OCI-LY7 (cell line): ENCODE measurements at regions not wholly inside any gene's neighbourhood (a gene's known extent, or its start where the extent isn't known, plus 50 kb on each side); places are given as distances from the start of the nearest gene placed in this dataset.

Source experiments
- BruUV-seq: library from RNA; stranded (reverse); fragments of 400-500 nt; replicated peaks from 2 replicates; lab custom pipeline; 2021; lab: Mats Ljungman, UMichigan
- CTCF ChIA-PET: fragments of 300-600 bp; sonication (Branson Sonifier 250); formaldehyde crosslinking; loops from one replicate; lab custom pipeline; 2022; ENCODE audit warnings: antibody characterized with exemption; ENCODE audit not compliant: unreplicated experiment; lab: Charles Lee
- POLR2A ChIA-PET: fragments of 300-600 bp; sonication (Branson Sonifier 250); formaldehyde crosslinking; loops from one replicate; lab custom pipeline; 2022; ENCODE audit warnings: antibody characterized with exemption; lab: Charles Lee
- DNase-seq: peaks from one replicate; pipeline ENCODE4 v3.0.0-alpha.2; 2015; ENCODE audit warnings: low spot score
- H2AFZ ChIP-seq: fragments of 200-600 bp; sonication (generic), shearing (Covaris generic); 2 replicates; pipeline ENCODE4 v1.6.1; 2014; ENCODE audit warnings: mild to moderate bottlenecking, antibody characterized with exemption, low read length, moderate library complexity
- H3K27ac ChIP-seq: fragments of 200-600 bp; sonication (generic); 2 replicates; pipeline ENCODE4 v1.5.1; 2014; ENCODE audit warnings: mixed run types, low read depth, mild to moderate bottlenecking, moderate library complexity, low read length, inconsistent platforms; ENCODE audit not compliant: poor library complexity, severe bottlenecking
- H3K36me3 ChIP-seq: fragments of 200-600 bp; sonication (generic); 2 replicates; pipeline ENCODE4 v1.6.1; 2014; ENCODE audit warnings: mild to moderate bottlenecking, antibody characterized with exemption, low read length, moderate library complexity, mixed read lengths; ENCODE audit not compliant: insufficient read depth
- H3K4me1 ChIP-seq: fragments of 200-600 bp; sonication (generic); 2 replicates; pipeline ENCODE4 v1.5.1; 2014; ENCODE audit warnings: mild to moderate bottlenecking, low read length; ENCODE audit not compliant: insufficient read depth, poor library complexity, severe bottlenecking
- H3K4me2 ChIP-seq: fragments of 200-600 bp; sonication (generic); 2 replicates; pipeline ENCODE4 v1.6.1; 2014; ENCODE audit warnings: mild to moderate bottlenecking, low read length
- H3K4me3 ChIP-seq: fragments of 200-600 bp; sonication (generic); 2 replicates; pipeline ENCODE4 v1.5.1; 2014; ENCODE audit warnings: mild to moderate bottlenecking, low read depth, low read length; ENCODE audit not compliant: poor library complexity, severe bottlenecking
- H3K79me2 ChIP-seq: fragments of 200-600 bp; sonication (generic); 2 replicates; pipeline ENCODE4 v1.6.1; 2016; ENCODE audit warnings: low read depth, mild to moderate bottlenecking, low read length, moderate library complexity, mixed read lengths; ENCODE audit not compliant: insufficient read depth
- H3K9me2 ChIP-seq: fragments of 200-600 bp; sonication (generic); 2 replicates; pipeline ENCODE4 v1.6.1; 2016; ENCODE audit warnings: mild to moderate bottlenecking, low read length, mixed read lengths; ENCODE audit not compliant: insufficient read depth
- H3K9me3 ChIP-seq: fragments of 200-600 bp; sonication (generic); 2 replicates; pipeline ENCODE4 v1.6.1; 2014; ENCODE audit warnings: mild to moderate bottlenecking, mixed run types, low read length, mixed read lengths
- H4K20me1 ChIP-seq: fragments of 200-600 bp; sonication (generic); 2 replicates; pipeline ENCODE4 v1.6.1; 2014; ENCODE audit warnings: mild to moderate bottlenecking, antibody characterized with exemption, low read length, moderate library complexity, mixed read lengths; ENCODE audit not compliant: insufficient read depth
- CTCF ChIP-seq: fragments of 200-600 bp; sonication (generic); conservative IDR thresholded peaks from 2 replicates; pipeline ENCODE4 v1.5.1; 2014; ENCODE audit warnings: mild to moderate bottlenecking, antibody characterized with exemption, low read length, moderate library complexity, mixed read lengths
- EZH2phosphoT487 ChIP-seq: fragments of 200-600 bp; sonication (generic); IDR thresholded peaks from 2 replicates; pipeline ENCODE4 v1.6.1; 2018; ENCODE audit warnings: low read depth, borderline replicate concordance, mild to moderate bottlenecking, mixed run types, antibody characterized with exemption, low read length, moderate library complexity, mixed read lengths
- intact Hi-C: fragments of 100-400 bp; cut with micrococcal nuclease; formaldehyde crosslinking; loops from one replicate; pipeline ENCODE4 v1.10.0; 2022; ENCODE audit not compliant: unreplicated experiment

- intact Hi-C loops = no loop called here
- TF ChIP-seq CTCF = no peak
- TF ChIP-seq EZH2phosphoT487 = no peak
- Histone ChIP-seq H2AFZ (no peak overlapping the region), H3K4me1 (no peaks in the 10 kb centered on the region), H3K79me2 (no peaks in the 10 kb centered on the region), H3K4me3 (no peak overlapping the region), H3K9me3 (no peaks in the 10 kb centered on the region), H3K36me3 (no peaks in the 10 kb centered on the region), H4K20me1 (no peaks in the 10 kb centered on the region), H3K9me2 (no peaks in the 10 kb centered on the region), H3K4me2 (no peak overlapping the region), H3K27ac (no peak overlapping the region)
- CTCF ChIA-PET = no interaction called here
- DNase-seq = no peak
- BruUV-seq = no TSS peak
- POLR2A ChIA-PET = no interaction called here
These were observed 374.0 kb downstream of the RAPGEF2 start for GRCh38 chr4:159476886-159477285.

DNA sequence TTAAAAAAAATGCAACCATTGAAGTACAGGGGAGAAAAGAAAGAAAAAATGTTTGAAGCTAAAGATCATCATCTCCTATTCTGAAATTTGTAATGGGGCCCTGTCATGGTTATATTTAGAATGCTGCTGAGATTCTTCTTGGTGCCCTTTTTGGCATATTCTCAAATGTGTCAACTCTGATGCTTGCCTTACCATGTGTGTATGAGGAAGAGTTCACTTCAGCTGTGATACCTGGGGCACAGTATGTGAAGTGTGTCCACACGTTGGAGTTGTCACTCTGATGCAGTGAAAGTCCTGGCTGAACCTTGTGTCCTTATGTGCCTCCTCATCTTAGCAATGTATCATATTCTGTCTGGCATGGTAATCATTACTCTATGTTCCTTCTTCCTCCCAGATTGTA is 377.9 kb downstream of the RAPGEF2 start:
- ChIA-PET CTCF (no interaction called here), POLR2A (no interaction called here)
- Histone ChIP-seq H2AFZ (no peak overlapping the region), H3K4me1 (no peaks in the 10 kb centered on the region), H3K27ac (no peak overlapping the region), H3K79me2 (no peaks in the 10 kb centered on the region), H3K9me3 (no peaks in the 10 kb centered on the region), H3K4me3 (no peak overlapping the region), H3K36me3 (no peaks in the 10 kb centered on the region), H4K20me1 (no peaks in the 10 kb centered on the region), H3K4me2 (no peak overlapping the region), H3K9me2 (no peaks in the 10 kb centered on the region)
- DNase-seq = no peak
- TF ChIP-seq CTCF (no peak), EZH2phosphoT487 (no peak)
- BruUV-seq = no TSS peak
- intact Hi-C loops = no loop called here

GRCh38 chr4:159481936-159482335 is 379.1 kb downstream of the RAPGEF2 start:
- no peaks in the 10 kb centered on the region for H3K36me3 ChIP-seq
- H4K20me1 ChIP-seq = no peaks in the 10 kb centered on the region
- no peaks in the 10 kb centered on the region for H3K9me2 ChIP-seq
- intact Hi-C loops = no loop called here
- CTCF ChIA-PET = no interaction called here
- no TSS peak for BruUV-seq
- no peaks in the 10 kb centered on the region for H3K4me1 ChIP-seq
- H3K79me2 ChIP-seq = no peaks in the 10 kb centered on the region
- POLR2A ChIA-PET = interaction anchor here (0.5 kb wide), 1 partner anchor 117 kb away, joined by 3 read pairs; no protein-coding TSS in a partner anchor
- TF ChIP-seq CTCF = no peak
- no peak for TF ChIP-seq EZH2phosphoT487
- no peak for DNase-seq
- no peak overlapping the region for H3K4me3 ChIP-seq
- no peak overlapping the region for H3K27ac ChIP-seq
- no peaks in the 10 kb centered on the region for H3K9me3 ChIP-seq
- no peak overlapping the region for H3K4me2 ChIP-seq
- H2AFZ ChIP-seq = no peak overlapping the region
